Neuronal stem cell (in vitro differentiated cells): ENCODE measurements at regions not wholly inside any gene's neighbourhood (a gene's known extent, or its start where the extent isn't known, plus 50 kb on each side); places are given as distances from the start of the nearest gene placed in this dataset.
"Not testable (repeated sequence)": the region's sequence is repeated elsewhere in the genome, so short reads cannot be mapped to it uniquely, and the experiment has no call there.

Experiments
- DNase-seq: peaks from one replicate; pipeline ENCODE4 v3.0.0-alpha.2; 2013; ENCODE audit warnings: low spot score
- H2AFZ ChIP-seq: one replicate; pipeline ENCODE4 v1.6.1; 2013; ENCODE audit warnings: mild to moderate bottlenecking, low read length, inconsistent platforms
- H2AK5ac ChIP-seq: 2 replicates; pipeline ENCODE4 v1.6.1; 2013; ENCODE audit warnings: low read depth, mild to moderate bottlenecking, inconsistent platforms, low read length, moderate library complexity, mixed read lengths
- H2BK120ac ChIP-seq: 2 replicates; pipeline ENCODE4 v1.6.1; 2013; ENCODE audit warnings: low read depth, mild to moderate bottlenecking, inconsistent platforms, low read length, moderate library complexity, mixed read lengths
- H2BK12ac ChIP-seq: one replicate; pipeline ENCODE4 v1.6.1; 2013; ENCODE audit warnings: low read length, inconsistent platforms
- H2BK15ac ChIP-seq: 2 replicates; pipeline ENCODE4 v1.6.1; 2013; ENCODE audit warnings: mild to moderate bottlenecking, low read length, inconsistent platforms, mixed read lengths
- H2BK5ac ChIP-seq: one replicate; pipeline ENCODE4 v1.6.1; 2013; ENCODE audit warnings: inconsistent platforms, mild to moderate bottlenecking, low read length, moderate library complexity
- H3K14ac ChIP-seq: one replicate; pipeline ENCODE4 v1.6.1; 2013; ENCODE audit warnings: low read length, inconsistent platforms
- H3K18ac ChIP-seq: 2 replicates; pipeline ENCODE4 v1.6.1; 2013; ENCODE audit warnings: low read length, inconsistent platforms
- H3K23ac ChIP-seq: 2 replicates; pipeline ENCODE4 v1.6.1; 2013; ENCODE audit warnings: low read depth, mild to moderate bottlenecking, mixed read lengths, low read length, inconsistent platforms; ENCODE audit not compliant: poor library complexity
- H3K27ac ChIP-seq: replicated peaks from 3 replicates; pipeline ENCODE4 v1.5.1; 2013; ENCODE audit warnings: low read length, inconsistent platforms
- H3K27me3 ChIP-seq, 3 experiments: 2 replicates each; pipeline ENCODE4 v1.6.1; 2013; ENCODE audit warnings: low read length in 3 of 3, mild to moderate bottlenecking in 2 of 3, inconsistent platforms in 1 of 3, low read depth in 1 of 3, mixed read lengths in 1 of 3, moderate library complexity in 1 of 3; ENCODE audit not compliant: control insufficient read depth in 3 of 3, insufficient read depth in 3 of 3
- H3K36me3 ChIP-seq, 2 donors: replicated peaks in 1 of 2; 2 replicates each; pipeline ENCODE4 v1.6.1; 2013; ENCODE audit warnings: low read length in 2 of 2; ENCODE audit not compliant: control insufficient read depth in 2 of 2, insufficient read depth in 2 of 2
- H3K4ac ChIP-seq: 2 replicates; pipeline ENCODE4 v1.6.1; 2013; ENCODE audit warnings: inconsistent platforms, mild to moderate bottlenecking, low read length, moderate library complexity
- H3K4me1 ChIP-seq, 2 donors: 1 replicate in 1 of 2; 2 replicates in 1 of 2; pipeline ENCODE4 v1.6.1; 2013; ENCODE audit warnings: low read length in 2 of 2, low read depth in 1 of 2; ENCODE audit not compliant: control insufficient read depth in 2 of 2, insufficient read depth in 1 of 2
- H3K4me2 ChIP-seq: one replicate; pipeline ENCODE4 v1.6.1; 2013; ENCODE audit warnings: mild to moderate bottlenecking, low read length, inconsistent platforms; ENCODE audit not compliant: insufficient read depth, poor library complexity, severe bottlenecking
- H3K4me3 ChIP-seq, 2 donors: 2 replicates each; pipeline ENCODE4 v1.5.1; 2013; ENCODE audit warnings: low read length in 2 of 2, mild to moderate bottlenecking in 2 of 2, inconsistent platforms in 1 of 2, moderate library complexity in 1 of 2
- H3K79me1 ChIP-seq: one replicate; pipeline ENCODE4 v1.6.1; 2013; ENCODE audit warnings: low read depth, mild to moderate bottlenecking, inconsistent platforms, low read length, moderate library complexity
- H3K9ac ChIP-seq: one replicate; pipeline ENCODE4 v1.6.1; 2013; ENCODE audit warnings: mild to moderate bottlenecking, low read depth, low read length, inconsistent platforms; ENCODE audit not compliant: poor library complexity
- H3K9me3 ChIP-seq, 2 donors: replicated peaks in 1 of 2; 2 replicates each; pipeline versions ENCODE3 to v1.6.1; 2013; ENCODE audit warnings: low read length in 2 of 2, mild to moderate bottlenecking in 2 of 2, inconsistent platforms in 1 of 2, low read depth in 1 of 2, mixed read lengths in 1 of 2, moderate library complexity in 1 of 2; ENCODE audit not compliant: control insufficient read depth in 2 of 2, insufficient read depth in 1 of 2
- H4K8ac ChIP-seq: one replicate; pipeline ENCODE4 v1.6.1; 2013; ENCODE audit warnings: low read depth, mild to moderate bottlenecking, inconsistent platforms, low read length, moderate library complexity
- H4K91ac ChIP-seq: one replicate; pipeline ENCODE4 v1.6.1; 2013; ENCODE audit warnings: low read length, low read depth, mild to moderate bottlenecking, inconsistent platforms; ENCODE audit not compliant: poor library complexity
- WGBS, 2 donors: extraction: QIAGEN DNeasy Blood & Tissue Kit; methylation state at CpG; one replicate each; pipeline ENCODE4 v1.1.7; 2013; ENCODE audit warnings: missing lambda C conversion rate in 2 of 2, mixed read lengths in 1 of 2; ENCODE audit not compliant: insufficient read length in 2 of 2, insufficient replicate concordance in 1 of 2; ENCODE audit errors: extremely low coverage in 2 of 2; 5-methylcytosine and 5-hydroxymethylcytosine counted together

DNA sequence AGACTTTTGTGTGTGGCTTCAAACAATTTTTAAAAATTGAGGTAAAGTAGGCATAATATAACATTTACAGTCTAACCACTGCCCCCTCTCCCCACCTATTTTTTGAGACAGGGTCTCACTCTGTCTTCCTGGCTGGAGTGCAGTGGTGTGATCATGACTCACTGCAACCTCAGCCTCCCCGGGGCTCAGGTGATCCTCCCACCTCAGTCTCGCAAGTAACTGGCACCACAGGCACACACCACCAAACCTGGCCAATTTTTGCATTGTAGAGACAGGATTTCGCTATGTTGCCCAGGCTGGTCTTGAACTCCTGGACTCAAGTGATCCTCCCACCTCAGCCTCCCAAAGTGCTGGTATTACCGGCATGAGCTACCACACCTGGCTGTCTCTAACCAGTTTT, 161.8 kb downstream of the GOSR1 start:
- not testable (repeated sequence) for H2BK5ac ChIP-seq, H3K9me3 ChIP-seq, H3K27ac ChIP-seq, H2AK5ac ChIP-seq, H3K4ac ChIP-seq, H3K79me1 ChIP-seq, H2BK12ac ChIP-seq, H3K9ac ChIP-seq, H2AFZ ChIP-seq, H2BK120ac ChIP-seq, H3K36me3 ChIP-seq, H3K14ac ChIP-seq, DNase-seq, H3K23ac ChIP-seq, H4K91ac ChIP-seq, H3K4me2 ChIP-seq, H4K8ac ChIP-seq, H2BK15ac ChIP-seq, H3K27me3 ChIP-seq, H3K4me1 ChIP-seq, H3K4me3 ChIP-seq, H3K18ac ChIP-seq
- no CpG with 5 or more reads among the region's 4 CpGs for WGBS, 2 donors

DNA sequence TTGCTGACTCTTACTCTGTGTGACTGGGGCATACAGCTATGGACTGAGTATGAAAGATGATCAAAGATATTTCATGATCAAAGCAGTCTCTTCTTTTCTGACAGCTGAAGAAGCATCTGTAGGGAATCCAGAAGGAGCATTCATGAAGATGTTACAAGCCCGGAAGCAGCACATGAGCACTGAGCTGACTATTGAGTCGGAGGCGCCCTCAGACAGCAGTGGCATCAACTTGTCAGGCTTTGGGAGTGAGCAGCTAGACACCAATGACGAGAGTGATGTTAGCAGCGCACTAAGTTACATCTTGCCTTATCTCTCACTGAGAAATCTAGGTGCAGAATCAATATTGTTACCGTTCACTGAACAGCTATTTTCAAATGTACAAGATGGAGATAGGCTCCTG, 154.4 kb downstream of the GOSR1 start:
- not testable (repeated sequence) for H3K27me3 ChIP-seq, H3K79me1 ChIP-seq, H3K4me1 ChIP-seq, H3K4ac ChIP-seq, H3K27ac ChIP-seq, DNase-seq, H2BK15ac ChIP-seq, H3K9ac ChIP-seq, H3K14ac ChIP-seq, H2BK120ac ChIP-seq, H3K4me2 ChIP-seq, H4K8ac ChIP-seq, H4K91ac ChIP-seq, H2BK5ac ChIP-seq, H2AK5ac ChIP-seq, H3K23ac ChIP-seq, H3K9me3 ChIP-seq, H2AFZ ChIP-seq, H3K4me3 ChIP-seq, H2BK12ac ChIP-seq, H3K18ac ChIP-seq
- peaks cover 0 to 13% of the 10 kb centered on the region in 2 donors for H3K36me3 ChIP-seq
- no CpG with 5 or more reads among the region's 6 CpGs for WGBS, 2 donors

- not testable (repeated sequence) for H3K4ac ChIP-seq, H3K23ac ChIP-seq, H2BK120ac ChIP-seq, H2BK5ac ChIP-seq, H3K9me3 ChIP-seq, H3K4me3 ChIP-seq, H2AFZ ChIP-seq, H3K4me2 ChIP-seq, H3K14ac ChIP-seq, H3K9ac ChIP-seq, H3K27me3 ChIP-seq, H2AK5ac ChIP-seq, H2BK12ac ChIP-seq, H2BK15ac ChIP-seq, H3K79me1 ChIP-seq, H3K27ac ChIP-seq, DNase-seq, H4K8ac ChIP-seq, H4K91ac ChIP-seq, H3K18ac ChIP-seq, H3K4me1 ChIP-seq
- WGBS, 2 donors: no CpG with 5 or more reads among the region's 18 CpGs
- peaks cover 0 to 12% of the 10 kb centered on the region in 2 donors for H3K36me3 ChIP-seq
Observed at GRCh38 chr17:30625380-30625779, 148.2 kb downstream of the GOSR1 start.

GRCh38 chr17:30624180-30624579, 147.0 kb downstream of the GOSR1 start:
- H3K4ac ChIP-seq, H2AFZ ChIP-seq, H3K9me3 ChIP-seq, H4K8ac ChIP-seq, H3K27me3 ChIP-seq, H3K4me2 ChIP-seq, H2BK120ac ChIP-seq, H3K14ac ChIP-seq, H3K4me3 ChIP-seq, H3K9ac ChIP-seq, H2BK15ac ChIP-seq, H3K4me1 ChIP-seq, H3K79me1 ChIP-seq, H3K27ac ChIP-seq, H3K18ac ChIP-seq, H2BK5ac ChIP-seq, H2BK12ac ChIP-seq, H3K23ac ChIP-seq, H2AK5ac ChIP-seq, DNase-seq, H4K91ac ChIP-seq: not testable (repeated sequence)
- H3K36me3 ChIP-seq: peaks cover 0 to 12% of the 10 kb centered on the region in 2 donors
- no CpG with 5 or more reads among the region's 16 CpGs for WGBS, 2 donors
